ENCODE measurements at regions not wholly inside any gene's neighbourhood (a gene's known extent, or its start where the extent isn't known, plus 50 kb on each side); places are given as distances from the start of the nearest gene placed in this dataset.
"Not testable (repeated sequence)": the region's sequence is repeated elsewhere in the genome, so short reads cannot be mapped to it uniquely, and the experiment has no call there.

DNA sequence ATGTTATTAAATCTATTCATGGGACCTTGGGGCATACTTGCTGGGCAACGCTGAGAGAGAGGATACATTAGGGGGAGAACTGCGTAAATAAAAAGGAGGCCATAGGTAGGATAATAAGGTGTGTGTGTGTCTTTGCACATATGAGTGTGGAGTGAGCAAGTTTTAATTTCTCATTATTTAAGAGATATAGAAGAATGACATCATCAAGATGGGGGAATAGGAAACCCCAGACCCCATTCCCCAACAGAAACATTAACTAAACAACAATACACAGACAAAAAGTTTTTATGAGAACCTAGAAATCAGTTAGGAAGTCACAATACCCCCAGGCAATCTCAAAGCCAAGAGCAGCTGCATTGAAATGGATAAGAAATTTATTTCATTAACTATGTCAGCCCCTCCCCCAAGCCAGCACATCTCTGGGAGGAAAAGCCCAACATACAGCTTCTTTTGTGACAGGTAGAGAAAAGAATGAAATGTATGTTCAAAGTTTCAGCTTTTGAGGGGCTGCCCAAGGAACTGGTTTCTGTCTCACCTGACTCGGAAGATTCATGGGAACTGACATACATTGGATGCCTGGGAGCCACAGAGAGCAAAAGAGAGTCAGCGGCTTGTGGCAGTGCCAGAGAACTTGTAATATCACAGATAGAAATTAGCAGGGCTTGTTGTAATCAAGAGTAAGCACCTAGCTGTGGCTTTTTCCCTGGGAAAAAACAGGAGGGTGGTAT lies 234.3 kb upstream of the NFIA start:
- no peak for DNase-seq

DNA sequence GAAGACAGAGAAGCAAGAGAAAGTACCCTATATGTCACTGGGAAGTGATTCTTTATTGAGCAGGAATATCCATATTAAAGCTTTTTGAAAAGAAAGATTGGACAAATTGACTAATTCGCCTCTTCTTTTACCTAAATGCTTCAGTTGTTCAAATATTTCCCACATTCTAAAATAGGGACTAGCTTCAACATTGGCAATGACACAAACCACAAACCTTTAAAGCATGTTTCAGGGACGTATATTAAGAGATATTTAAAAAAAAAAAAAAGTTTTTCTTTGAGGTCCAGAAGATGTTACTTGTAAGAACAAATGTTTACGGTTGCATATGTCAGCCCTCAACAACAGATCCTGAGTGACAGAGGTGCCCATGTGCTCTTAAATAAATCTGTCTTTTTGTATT lies 235.0 kb upstream of the NFIA start:
- no peak for DNase-seq

DNA sequence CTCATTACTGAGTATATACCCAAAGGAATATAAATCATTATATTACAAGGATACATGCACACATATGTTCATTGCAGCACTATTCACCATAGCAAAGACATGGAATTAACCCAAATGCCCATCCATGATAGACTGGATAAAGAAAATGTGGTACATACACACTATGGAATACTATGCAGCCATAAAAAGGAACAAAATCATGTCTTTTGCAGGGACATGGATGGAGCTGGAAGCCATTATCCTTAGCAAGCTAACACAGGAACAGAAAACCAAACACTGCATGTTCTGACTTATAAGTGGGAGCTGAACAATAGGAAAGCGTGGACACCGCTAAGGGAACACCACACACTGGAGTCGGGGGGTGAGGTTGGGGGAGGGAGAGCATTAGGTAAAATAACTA lies 236.7 kb upstream of the NFIA start:
- DNase-seq, result not testable (repeated sequence)

DNA sequence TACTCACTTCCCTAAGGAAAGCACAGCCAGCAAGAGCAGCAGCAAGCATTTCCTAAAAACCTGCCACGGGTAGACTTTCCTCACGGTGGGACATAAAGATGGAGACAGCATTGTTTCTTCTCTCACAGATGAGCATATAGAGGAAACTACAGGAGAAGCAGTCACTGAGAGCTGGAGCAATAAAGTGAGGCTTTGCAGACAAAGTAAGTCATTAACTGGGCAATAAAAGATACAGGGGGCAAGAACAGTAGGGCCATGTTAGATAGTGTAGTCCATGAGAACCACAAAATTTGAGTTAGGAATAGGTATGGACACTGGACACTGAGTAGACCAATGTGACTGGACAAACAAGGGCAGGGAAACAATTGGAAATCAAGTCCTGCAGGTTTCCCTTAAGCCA lies 240.1 kb upstream of the NFIA start:
- DNase-seq, result no peak

DNA sequence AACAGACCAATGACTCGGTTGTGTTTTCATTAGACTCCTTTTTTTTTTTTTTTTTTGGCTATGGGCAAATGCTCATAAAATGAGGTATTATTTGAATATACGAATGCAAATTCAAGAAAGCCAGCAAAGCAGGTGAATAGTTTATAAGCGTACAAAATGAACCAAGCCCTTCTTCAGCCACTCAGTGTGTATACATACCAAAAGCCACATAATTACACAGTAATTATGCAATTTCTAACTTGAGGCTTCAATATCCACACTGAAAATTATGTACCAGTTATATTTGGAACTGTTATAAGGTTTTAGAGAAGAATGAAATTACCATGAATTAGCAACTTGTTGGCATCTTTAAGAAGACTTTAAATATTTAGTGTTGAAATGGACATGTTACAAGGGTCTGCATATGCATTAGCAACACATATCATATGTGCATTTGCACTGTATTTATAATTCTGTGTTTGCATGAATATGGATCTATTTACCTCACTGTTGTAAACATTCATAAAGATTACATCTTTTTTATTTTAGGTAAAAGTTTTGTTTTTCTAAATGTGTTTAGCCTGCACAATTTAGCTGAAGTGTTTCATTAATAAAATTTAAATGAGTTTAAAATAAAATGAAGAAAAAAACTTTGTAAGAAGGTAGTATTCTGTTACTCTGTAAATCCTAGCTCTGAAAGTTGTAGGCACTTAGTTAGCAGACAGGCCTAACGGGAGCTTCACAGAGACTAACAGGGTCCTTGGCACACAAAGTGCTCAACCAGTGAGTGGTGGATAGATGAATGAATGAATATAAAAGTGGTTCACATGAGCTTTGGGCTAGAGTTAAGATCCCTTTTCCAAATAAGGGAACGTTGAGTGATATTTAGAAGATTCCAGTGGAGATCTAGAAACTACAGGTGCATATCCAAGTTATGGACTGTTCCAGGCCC lies 241.0 kb upstream of the NFIA start:
- DNase-seq, result no peak

DNA sequence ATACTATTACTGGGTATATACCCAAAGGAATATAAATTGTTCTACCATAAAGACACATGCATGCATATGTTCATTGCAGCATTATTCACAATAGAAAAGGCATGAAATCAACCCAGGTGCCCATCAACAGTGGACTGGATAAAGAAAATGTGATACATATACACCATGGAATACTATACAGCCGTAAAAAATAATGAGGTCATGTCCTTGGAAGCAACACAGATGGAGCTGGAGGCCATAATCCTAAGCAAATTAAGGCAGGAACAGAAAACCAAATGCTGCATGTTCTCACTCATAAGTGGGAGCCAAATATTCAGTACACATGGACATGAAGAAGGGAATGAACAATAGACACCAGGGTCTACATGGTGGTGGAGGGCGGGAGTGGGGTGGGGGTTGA lies 241.9 kb upstream of the NFIA start:
- not testable (repeated sequence) for DNase-seq

DNA sequence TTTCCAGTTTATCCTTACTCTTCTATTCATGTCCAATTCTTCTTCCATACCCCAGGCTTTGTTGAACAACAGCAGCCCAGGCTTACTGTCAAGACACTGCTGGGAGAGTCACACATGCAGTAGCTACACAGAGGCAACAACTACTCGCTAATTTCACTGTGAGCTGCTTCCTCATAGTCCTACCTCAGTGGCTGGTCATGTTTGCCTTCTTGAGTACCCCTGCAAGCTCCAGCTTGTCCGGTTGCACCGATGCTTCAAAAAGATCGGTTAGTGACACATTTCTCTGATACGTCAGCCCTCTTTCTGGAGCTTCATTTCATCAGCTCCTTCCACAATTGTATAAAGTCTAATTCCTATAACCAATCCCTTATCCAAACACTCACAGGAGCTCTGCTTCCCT lies 246.7 kb upstream of the NFIA start:
- DNase-seq, result no peak

DNA sequence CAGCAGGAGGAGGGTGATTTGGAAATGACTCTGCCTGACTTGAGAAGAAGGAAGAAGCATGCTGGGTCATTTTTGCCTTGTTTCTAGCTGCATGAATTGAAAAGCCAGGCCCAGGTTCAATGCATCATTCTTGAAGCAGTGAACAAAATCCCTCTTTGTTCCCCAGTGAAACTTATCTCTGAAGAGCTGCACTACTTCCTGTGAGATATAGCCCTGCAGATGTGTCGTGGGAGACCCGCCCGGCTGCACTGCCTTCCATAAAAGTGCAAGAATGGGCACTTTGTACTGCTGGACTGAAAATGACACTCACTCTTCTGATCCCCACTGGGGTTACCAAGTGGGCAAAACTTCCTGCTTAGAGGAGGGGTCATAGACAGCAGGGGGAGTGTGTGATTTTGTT lies 249.2 kb upstream of the NFIA start:
- DNase-seq, result no peak

DNA sequence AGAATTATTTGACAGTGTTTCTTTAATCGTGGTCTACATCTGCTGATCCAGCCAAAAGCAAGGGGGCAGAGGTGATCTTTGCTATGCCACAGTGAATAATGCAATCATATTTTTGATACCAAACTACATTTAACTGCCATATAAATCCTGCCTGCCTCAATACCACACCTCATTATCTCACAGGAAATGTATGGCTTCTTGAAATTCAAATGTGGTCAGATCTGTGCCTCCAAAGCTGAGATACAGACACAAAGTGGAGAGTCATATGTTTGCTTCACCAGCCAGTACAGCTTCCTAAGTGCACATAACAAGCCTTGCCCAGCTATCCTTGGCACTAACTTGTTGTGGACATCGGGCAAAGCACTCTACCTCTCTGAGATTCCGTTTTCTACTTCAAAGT lies 250.0 kb upstream of the NFIA start:
- DNase-seq, result no peak

DNA sequence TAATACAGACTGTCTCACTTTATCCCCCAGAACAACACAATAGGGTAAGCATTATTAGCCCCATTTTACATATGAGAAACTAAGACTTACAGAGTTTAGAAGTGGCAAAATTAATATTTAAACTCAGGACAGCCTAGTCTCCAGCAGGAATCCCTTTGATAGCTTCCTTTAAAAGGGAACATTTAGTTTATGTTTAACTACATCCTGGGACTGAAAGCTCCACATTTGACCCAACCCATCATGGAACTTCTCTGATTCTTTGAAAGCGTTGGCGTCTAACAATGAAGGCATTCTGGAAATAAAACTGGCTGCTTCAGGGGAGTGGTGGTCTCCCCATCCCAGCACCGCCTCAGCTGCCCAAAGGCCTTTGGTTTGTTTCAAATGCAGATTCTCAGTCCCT lies 250.6 kb upstream of the NFIA start:
- DNase-seq, result no peak

DNA sequence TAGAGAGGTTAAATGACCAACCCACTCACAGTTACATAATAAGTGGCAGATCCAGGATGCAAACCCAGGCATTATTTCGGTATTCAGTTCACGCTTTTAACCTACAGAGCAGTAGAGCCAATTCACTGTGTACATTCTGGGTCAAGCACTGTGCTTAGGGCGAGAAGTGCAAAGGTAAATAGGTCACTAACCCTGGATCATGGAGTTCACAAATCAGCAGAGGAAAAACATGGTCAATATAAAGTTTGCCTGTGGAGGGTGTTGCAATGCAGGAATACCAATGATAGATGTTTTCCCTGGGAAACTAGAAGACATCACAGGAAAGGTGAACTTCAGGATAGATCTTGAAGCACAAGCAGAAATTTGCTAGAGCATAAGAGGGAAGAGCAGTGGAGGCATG lies 253.4 kb upstream of the NFIA start:
- no peak for DNase-seq

DNA sequence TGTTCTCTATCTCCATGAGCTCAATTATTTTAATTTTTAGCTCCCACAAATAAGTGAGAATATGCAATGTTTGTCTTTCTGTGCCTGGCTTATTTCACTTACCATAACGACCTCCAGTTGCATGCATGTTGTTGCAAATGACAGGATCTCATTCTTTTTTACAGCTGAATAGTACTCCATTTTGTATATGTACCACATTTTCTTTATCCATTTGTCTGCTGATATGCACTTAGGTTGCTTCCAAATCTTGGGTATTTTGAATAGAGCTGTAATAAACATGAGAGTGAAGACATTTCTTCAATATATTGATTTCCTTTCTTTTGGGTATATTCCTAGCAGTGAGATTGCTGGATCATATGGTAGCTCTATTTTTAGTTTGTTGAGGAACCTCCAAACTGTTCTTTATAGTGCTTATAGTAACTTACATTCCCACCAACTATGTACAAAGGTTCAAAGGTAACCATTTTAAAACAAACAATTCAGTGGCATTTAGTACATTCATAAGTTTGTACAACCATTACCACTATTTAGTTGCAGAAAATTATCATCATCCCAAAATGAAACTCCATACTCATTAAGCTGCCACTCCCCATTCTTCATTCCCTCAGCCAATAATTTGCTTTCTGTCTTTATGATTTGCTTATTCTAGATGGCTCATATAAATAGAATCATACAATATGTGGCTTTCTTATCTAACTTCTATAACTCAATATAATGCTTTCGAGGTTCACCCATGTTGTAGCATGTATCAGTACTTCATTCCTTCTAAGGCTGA lies 255.9 kb upstream of the NFIA start:
- DNase-seq, result no peak

DNA sequence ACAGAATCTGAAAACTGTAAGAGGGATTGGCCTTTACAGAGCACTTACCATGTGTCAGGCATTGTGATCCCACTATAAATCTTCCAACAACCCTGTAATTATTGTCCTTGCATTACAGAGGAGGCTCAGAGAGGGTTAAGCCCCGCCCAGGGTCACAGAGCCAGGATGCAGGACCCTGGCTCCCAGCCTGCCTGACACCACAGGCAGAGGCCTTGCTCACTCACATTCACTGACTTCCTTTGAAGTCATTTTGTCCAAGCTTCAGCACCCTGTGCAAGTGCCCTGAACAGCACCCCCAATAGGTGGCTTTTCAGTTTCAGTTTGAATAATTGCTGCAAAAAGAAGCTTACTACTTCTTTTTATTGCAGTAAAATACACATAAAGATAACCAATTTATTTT lies 256.8 kb upstream of the NFIA start:
- peak; percentile 28 for DNase-seq

DNA sequence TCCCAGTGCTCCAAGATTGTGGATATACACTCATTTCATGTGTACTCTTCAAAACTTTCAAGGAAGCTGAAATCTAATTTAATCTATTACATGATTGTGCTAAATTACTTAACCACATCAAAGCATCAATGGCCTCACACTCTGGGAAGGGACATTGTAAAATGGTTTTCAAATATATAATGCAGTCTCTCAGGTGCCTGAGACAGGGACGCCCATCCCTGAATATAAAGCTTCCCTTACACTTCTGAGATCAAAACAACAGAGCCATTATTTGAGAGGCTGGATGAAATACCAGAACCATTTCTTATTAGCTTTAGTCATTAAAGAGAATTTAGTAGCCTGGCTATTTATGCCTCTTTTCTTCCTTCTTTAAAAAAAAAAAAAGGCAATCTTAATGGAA lies 259.2 kb upstream of the NFIA start:
- DNase-seq, result no peak

DNA sequence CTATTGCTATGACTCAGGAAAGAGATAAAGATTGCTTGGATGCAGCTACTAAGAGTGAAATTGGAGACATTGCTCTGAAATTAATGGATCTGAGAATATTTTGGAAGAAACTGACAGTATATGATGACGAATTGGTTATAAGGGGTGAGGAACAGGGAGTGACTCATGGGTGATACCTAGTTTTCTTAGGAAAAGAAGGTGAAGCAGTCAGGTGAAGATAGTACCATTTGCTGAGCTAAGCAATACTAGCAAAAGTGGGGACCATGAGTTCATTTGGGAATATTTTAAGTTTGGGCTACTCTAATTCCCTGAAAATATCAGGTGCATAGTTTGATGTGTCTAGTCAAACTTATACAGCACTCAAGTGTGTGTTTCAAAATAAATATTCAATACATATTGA lies 260.1 kb upstream of the NFIA start:
- no peak for DNase-seq

DNA sequence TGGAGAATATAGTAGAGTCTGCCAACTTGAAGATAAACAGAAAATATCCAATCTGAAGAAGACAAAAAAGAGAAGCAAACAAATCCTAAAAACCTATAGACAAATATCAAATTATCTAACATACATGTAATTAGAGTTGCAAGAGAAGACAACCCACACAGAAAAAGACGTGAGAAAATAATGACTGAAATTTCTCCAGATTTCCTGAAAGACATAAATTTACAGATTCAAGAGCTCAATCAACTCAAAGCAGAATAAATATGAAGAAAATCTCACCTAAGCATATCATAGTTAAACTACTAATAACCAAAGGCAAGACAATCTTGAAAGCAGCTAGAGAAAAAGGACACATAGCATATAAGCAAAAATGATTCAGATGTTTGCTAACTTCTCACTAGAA lies 261.2 kb upstream of the NFIA start:
- DNase-seq, result no peak

DNA sequence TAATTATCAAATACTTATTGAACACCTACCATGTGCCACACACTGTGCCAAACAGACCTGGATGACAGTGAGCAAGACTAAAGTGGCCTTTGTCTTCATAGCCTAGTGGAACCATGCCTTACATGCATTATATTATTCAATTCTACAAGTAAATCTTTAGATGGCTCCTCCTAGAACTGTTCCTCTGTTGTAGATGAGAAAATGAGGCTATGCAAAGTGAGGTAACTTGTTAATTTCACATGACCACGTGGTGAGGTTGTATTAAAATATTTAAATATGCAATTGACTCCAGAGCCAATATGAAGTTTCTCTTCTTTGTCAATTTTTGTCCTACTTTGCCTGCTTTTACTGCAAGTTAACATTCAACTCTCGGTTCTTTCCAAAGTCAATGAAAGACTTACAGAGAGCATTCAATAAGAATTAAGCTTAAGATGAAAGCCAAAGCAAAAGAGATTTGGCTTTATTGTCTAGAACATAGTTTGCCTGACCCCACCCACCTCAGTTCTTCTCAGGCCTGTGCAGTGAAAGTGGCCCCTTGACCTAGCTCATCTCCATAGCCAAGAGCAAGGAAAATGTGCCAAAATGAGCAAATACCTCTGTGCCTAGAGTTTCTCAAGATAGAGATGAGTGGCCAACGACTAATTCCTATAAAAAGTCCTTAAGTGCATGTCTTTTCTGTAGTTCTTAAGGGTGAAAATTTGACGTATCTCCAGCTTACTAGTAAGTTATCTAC lies 263.2 kb upstream of the NFIA start:
- no peak for DNase-seq

DNA sequence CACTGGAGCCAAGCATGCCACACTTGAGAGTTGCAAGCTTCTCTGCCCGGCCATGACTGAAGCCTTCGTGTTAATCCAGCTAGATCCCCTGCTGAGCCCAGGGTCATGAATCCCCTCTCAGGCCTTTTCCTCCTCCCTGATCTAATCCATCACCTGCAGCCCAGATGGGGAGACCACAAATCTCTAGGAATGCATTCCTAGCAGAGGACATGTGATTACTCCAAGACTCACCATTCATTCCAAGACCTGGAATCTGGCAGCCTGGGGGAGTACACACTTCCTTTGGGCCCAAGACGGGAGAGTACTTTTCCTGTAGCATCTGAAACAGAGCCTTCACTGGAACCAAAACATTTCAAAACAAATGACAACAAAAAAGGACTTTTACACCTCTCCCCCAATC lies 269.3 kb upstream of the NFIA start:
- DNase-seq, result no peak

DNA sequence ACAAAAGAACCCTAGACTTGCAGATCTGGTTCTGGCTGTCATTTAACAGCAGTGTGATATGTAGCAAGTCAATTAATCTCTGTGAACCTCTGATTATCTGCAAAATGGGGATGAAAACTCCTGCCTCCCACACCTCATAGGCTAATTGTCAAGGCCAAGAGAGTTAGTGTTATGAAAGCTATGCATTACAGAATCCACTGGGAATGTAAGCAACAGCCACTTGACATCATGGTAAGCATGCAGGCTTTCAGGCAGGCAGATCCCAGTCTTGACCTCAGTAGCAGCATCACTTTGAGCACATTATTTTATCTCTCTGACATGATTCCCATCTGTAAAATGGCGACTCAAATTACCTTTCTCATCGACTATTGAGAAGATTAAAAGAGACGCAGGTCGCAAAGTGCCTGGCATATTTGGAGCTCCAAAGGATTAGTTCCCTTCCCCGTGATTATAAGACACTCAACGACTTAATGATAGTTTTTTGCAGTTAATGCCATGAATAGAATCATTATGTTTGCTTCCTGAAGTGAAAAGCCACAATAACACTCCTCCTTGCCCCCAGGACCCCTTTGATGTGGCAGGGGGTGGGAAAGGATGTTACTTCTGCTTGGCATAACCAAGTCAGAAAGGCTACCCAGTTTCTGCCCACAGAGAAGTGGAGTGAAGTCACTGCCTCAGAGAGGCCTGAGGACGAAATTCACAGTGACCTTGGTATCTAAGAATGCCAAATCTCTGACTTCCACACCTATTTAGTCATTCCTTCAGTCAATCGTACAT lies 273.0 kb upstream of the NFIA start:
- no peak for DNase-seq

DNA sequence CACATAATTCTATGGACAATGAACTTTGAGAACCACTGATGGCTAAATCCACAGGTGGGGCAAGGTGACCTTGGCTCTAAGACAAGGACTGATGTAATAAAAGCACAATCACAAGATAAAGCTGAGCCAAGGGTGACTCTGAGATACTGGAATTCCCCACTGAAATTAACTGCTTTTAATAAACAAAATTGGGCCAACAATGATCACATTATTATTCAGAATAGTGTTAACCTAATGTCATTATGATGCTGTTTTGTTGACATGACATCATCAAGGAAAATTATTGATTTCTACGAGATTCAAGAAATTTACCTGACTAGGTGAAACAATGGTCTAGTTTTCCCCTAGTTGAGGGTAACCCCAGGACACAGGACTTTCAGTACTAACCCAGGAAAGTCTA lies 273.7 kb upstream of the NFIA start:
- DNase-seq, result no peak

DNA sequence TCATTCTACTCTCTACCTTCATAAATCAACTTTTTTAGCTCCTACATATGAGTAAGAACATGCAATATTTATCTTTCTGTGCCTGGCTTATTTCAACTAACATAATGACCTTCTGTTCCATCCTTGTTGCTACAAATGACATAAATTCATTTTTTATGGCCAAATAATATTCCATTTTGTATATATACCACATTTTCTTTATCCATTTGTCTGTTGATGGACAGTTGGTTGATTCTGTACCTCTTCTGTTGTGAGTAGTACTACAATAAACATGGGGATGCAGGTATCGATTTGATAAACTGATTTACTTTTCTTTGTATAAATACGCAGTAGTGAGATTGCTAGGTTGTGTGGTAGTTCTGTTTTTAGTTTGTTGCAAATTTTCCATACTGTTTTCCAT lies 279.5 kb upstream of the NFIA start:
- DNase-seq, result no peak

DNA sequence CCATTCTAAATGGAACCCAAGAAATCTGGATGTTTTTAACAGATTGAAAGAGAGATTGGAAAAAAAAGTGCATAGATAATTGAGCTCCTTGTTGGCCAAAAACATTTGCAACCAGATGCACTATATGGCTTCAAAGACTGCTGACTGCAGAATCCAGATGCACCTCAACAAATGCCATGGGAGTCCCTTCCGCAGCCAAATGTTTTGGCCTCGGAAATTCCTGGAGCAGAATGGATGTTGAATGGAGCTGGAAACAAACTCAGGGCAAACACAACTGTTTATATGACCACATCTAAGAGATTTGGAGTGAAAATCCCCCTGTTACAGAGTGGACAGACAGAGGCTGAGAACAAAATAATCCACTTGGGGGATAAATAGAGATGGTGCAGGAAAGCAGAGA lies 285.0 kb upstream of the NFIA start:
- no peak for DNase-seq
